HCT116 (cell line): ENCODE measurements at regions not wholly inside any gene's neighbourhood (a gene's known extent, or its start where the extent isn't known, plus 50 kb on each side); places are given as distances from the start of the nearest gene placed in this dataset.

Source experiments
- ATAC-seq: fragments of 200-7000 bp; cut with Tn5 transposase; 2 replicates; pipeline ENCODE4 v1.9.1; 2020; ENCODE audit warnings: mild to moderate bottlenecking, moderate library complexity
- BruUV-seq: library from RNA; stranded (reverse); fragments of 400-500 nt; replicated peaks from 2 replicates; lab custom pipeline; 2021; lab: Mats Ljungman, UMichigan
- CTCF ChIA-PET: fragments of 300-600 bp; sonication (Branson Sonifier 250); formaldehyde crosslinking; loops from one replicate; lab custom pipeline; 2021; ENCODE audit warnings: antibody characterized with exemption; lab: Charles Lee
- POLR2A ChIA-PET: fragments of 300-600, 350-600 bp; sonication (Branson Sonifier 250); formaldehyde crosslinking; loops from one replicate; lab custom pipeline; 2021; ENCODE audit warnings: antibody characterized with exemption; lab: Charles Lee
- RAD21 ChIA-PET, 2 experiments: fragments of 300-600 bp; sonication (Branson Sonifier 250); formaldehyde crosslinking; loops; one replicate each; lab custom pipeline; 2023; ENCODE audit warnings: low total read pairs in 2 of 2; ENCODE audit not compliant: uncharacterized antibody in 2 of 2, unreplicated experiment in 2 of 2, low non-redundant PET in 1 of 2; lab: Charles Lee
- DNase-seq: peaks from one replicate; pipeline ENCODE4 v3.0.0-alpha.2; 2010; ENCODE audit warnings: low read depth, low spot score
- H2AFZ ChIP-seq: fragments of 200-600 bp; shearing (Covaris generic), sonication (generic); 2 replicates; pipeline ENCODE4 v1.6.1; 2017; ENCODE audit warnings: low read depth, mixed run types, mixed read lengths, antibody characterized with exemption, low read length; ENCODE audit not compliant: poor library complexity, severe bottlenecking
- H3K27ac ChIP-seq: 2 replicates; pipeline ENCODE4 v1.5.1; 2012; ENCODE audit warnings: low read depth, low read length
- H3K27me3 ChIP-seq: fragments of 200-600 bp; sonication (generic); 2 replicates; pipeline ENCODE4 v1.6.1; 2016; ENCODE audit warnings: mixed run types, low read length, mixed read lengths; ENCODE audit not compliant: insufficient read depth
- H3K36me3 ChIP-seq, 2 experiments: fragments of 200-500 bp in 1 of 2; fragments of 200-600 bp in 1 of 2; sonication (Bioruptor generic) in 1 of 2; sonication (generic) in 1 of 2; 2 replicates each; pipeline versions ENCODE4 v1.5.1 to v1.6.1; 2014 to 2016; ENCODE audit warnings: low read length in 2 of 2, inconsistent platforms in 1 of 2, mixed read lengths in 1 of 2, mixed run types in 1 of 2; ENCODE audit not compliant: insufficient read depth in 2 of 2, control insufficient read depth in 1 of 2
- H3K4me1 ChIP-seq, 2 experiments: fragments of 200-600 bp in 1 of 2; sonication (generic) in 1 of 2; 2 replicates each; pipeline versions ENCODE4 v1.5.1 to v1.6.1; 2012 to 2017; ENCODE audit warnings: low read length in 2 of 2, inconsistent platforms in 1 of 2, mild to moderate bottlenecking in 1 of 2, mixed read lengths in 1 of 2, mixed run types in 1 of 2, moderate library complexity in 1 of 2; ENCODE audit not compliant: insufficient read depth in 2 of 2, control insufficient read depth in 1 of 2
- H3K4me2 ChIP-seq: fragments of 200-600 bp; sonication (generic); 2 replicates; pipeline ENCODE4 v1.6.1; 2017; ENCODE audit warnings: mixed run types, low read length, mixed read lengths
- H3K4me3 ChIP-seq, 2 experiments: fragments of 200-600 bp in 1 of 2; sonication (generic) in 1 of 2; replicated peaks in 1 of 2; 2 replicates each; pipeline ENCODE4 v1.5.1; 2011 to 2016; ENCODE audit warnings: low read length in 2 of 2, control low read depth in 1 of 2, low read depth in 1 of 2, mild to moderate bottlenecking in 1 of 2, mixed read lengths in 1 of 2, mixed run types in 1 of 2
- H3K79me2 ChIP-seq: fragments of 200-600 bp; sonication (generic); 2 replicates; pipeline ENCODE4 v1.6.1; 2017; ENCODE audit warnings: mild to moderate bottlenecking, mixed run types, low read length, moderate library complexity, mixed read lengths; ENCODE audit not compliant: insufficient read depth
- H3K9ac ChIP-seq: fragments of 200-600 bp; sonication (generic); 2 replicates; pipeline ENCODE4 v1.6.1; 2016; ENCODE audit warnings: low read length, mixed read lengths
- H3K9me2 ChIP-seq: fragments of 200-600 bp; sonication (generic), shearing (Covaris generic); 2 replicates; pipeline ENCODE4 v1.6.1; 2017; ENCODE audit warnings: mixed run types, mild to moderate bottlenecking, moderate library complexity; ENCODE audit not compliant: insufficient read depth
- H3K9me3 ChIP-seq, 2 experiments: fragments of 200-500 bp in 1 of 2; fragments of 200-600 bp in 1 of 2; sonication (Bioruptor generic) in 1 of 2; sonication (generic) in 1 of 2; 2 replicates each; pipeline ENCODE4 v1.6.1; 2014 to 2017; ENCODE audit warnings: low read length in 2 of 2, mixed read lengths in 2 of 2, inconsistent platforms in 1 of 2, low read depth in 1 of 2, mild to moderate bottlenecking in 1 of 2, mixed run types in 1 of 2, moderate library complexity in 1 of 2; ENCODE audit not compliant: control insufficient read depth in 1 of 2, insufficient read depth in 1 of 2
- H4K20me1 ChIP-seq: fragments of 200-600 bp; sonication (generic), shearing (Covaris generic); 2 replicates; pipeline ENCODE4 v1.6.1; 2017; ENCODE audit warnings: mixed run types, mild to moderate bottlenecking, moderate library complexity; ENCODE audit not compliant: insufficient read depth
- ATF3 ChIP-seq: IDR thresholded peaks from 2 replicates; pipeline ENCODE4 v1.6.1; 2012
- CBX3 ChIP-seq: IDR thresholded peaks from 2 replicates; pipeline ENCODE4 v1.6.1; 2012; ENCODE audit warnings: low read depth
- CEBPB ChIP-seq: IDR thresholded peaks from 2 replicates; pipeline ENCODE4 v1.6.1; 2012; ENCODE audit warnings: low read depth
- CTCF ChIP-seq, 3 experiments: fragments of 200-600 bp in 1 of 3; sonication (generic) in 1 of 3; IDR thresholded peaks in 2 of 3; conservative IDR thresholded peaks in 1 of 3; 2 replicates each; pipeline ENCODE4 v1.5.1; 2012 to 2017; ENCODE audit warnings: low read depth in 2 of 3, low read length in 2 of 3, antibody characterized with exemption in 1 of 3, borderline replicate concordance in 1 of 3, control low read depth in 1 of 3, mild to moderate bottlenecking in 1 of 3, mixed read lengths in 1 of 3, mixed run types in 1 of 3, moderate library complexity in 1 of 3; ENCODE audit not compliant: insufficient read depth in 1 of 3
- EGR1 ChIP-seq: IDR thresholded peaks from 2 replicates; pipeline ENCODE4 v1.6.1; 2012; ENCODE audit warnings: low read depth
- ELF1 ChIP-seq: IDR thresholded peaks from 2 replicates; pipeline ENCODE4 v1.6.1; 2012; ENCODE audit warnings: low read depth, borderline replicate concordance
- EZH2 ChIP-seq: fragments of 200-600 bp; sonication (generic); IDR thresholded peaks from 2 replicates; pipeline ENCODE4 v1.6.1; 2017; ENCODE audit warnings: antibody characterized with exemption, mixed run types
- EZH2phosphoT487 ChIP-seq: fragments of 200-600 bp; IDR thresholded peaks from 2 replicates; pipeline ENCODE4 v1.6.1; 2018; ENCODE audit warnings: antibody characterized with exemption, borderline replicate concordance
- FOSL1 ChIP-seq: IDR thresholded peaks from 2 replicates; pipeline ENCODE4 v1.6.1; 2012; ENCODE audit warnings: low read depth
- JUND ChIP-seq: IDR thresholded peaks from 2 replicates; pipeline ENCODE4 v1.6.1; 2012
- POLR2A ChIP-seq: IDR thresholded peaks from 2 replicates; pipeline ENCODE4 v1.7.0; 2011; ENCODE audit warnings: borderline replicate concordance; ENCODE audit not compliant: insufficient read depth, insufficient read length; ENCODE audit errors: extremely low read depth
- POLR2AphosphoS5 ChIP-seq: IDR thresholded peaks from 2 replicates; pipeline ENCODE4 v1.6.1; 2011; ENCODE audit warnings: mild to moderate bottlenecking, low read depth, low read length, moderate library complexity
- RAD21 ChIP-seq: IDR thresholded peaks from 2 replicates; pipeline ENCODE4 v1.6.1; 2012; ENCODE audit warnings: low read depth, mild to moderate bottlenecking
- SP1 ChIP-seq: IDR thresholded peaks from 2 replicates; pipeline ENCODE4 v1.6.1; 2012; ENCODE audit warnings: low read depth
- TCF7L2 ChIP-seq: IDR thresholded peaks from 2 replicates; pipeline ENCODE4 v1.7.0; 2011; ENCODE audit warnings: borderline replicate concordance, inconsistent platforms; ENCODE audit not compliant: insufficient read depth, insufficient read length; ENCODE audit errors: extremely low read depth
- ZBTB33 ChIP-seq: IDR thresholded peaks from 2 replicates; pipeline ENCODE4 v1.6.1; 2011; ENCODE audit warnings: mild to moderate bottlenecking, low read length, moderate library complexity; ENCODE audit not compliant: insufficient replicate concordance; ENCODE audit errors: extremely low read depth
- ZFX ChIP-seq: fragments of 450-650 bp; IDR thresholded peaks from 2 replicates; pipeline ENCODE4 v1.6.1; 2017
- intact Hi-C: fragments of 100-400 bp; cut with micrococcal nuclease; formaldehyde crosslinking; loops from 2 replicates; pipeline ENCODE4 v1.10.0; 2022

- no peaks in the 10 kb centered on the region for H3K4me1 ChIP-seq
- H3K9ac ChIP-seq, result no peak overlapping the region
- ATAC-seq, result no peak
- no TSS peak for BruUV-seq
- no peak for DNase-seq
- H3K4me2 ChIP-seq, result no peak overlapping the region
- peaks cover 4 to 19% of the 10 kb centered on the region in 2 experiments; a peak in 3 of 4 replicates for H3K9me3 ChIP-seq
- TF ChIP-seq ATF3, result no peak
- TF ChIP-seq RAD21, result no peak
- TF ChIP-seq POLR2AphosphoS5, result no peak
- no peak for TF ChIP-seq CEBPB
- no peak for TF ChIP-seq ELF1
- no peak for TF ChIP-seq SP1
- no peak for TF ChIP-seq TCF7L2
- no peak for TF ChIP-seq POLR2A
- TF ChIP-seq CBX3, result no peak
- TF ChIP-seq CTCF (IDR thresholded peaks at IDR 0.05 in 2 of 3, conservative IDR thresholded peaks at IDR 0.05 in 1 of 3; ENCODE audit: borderline replicate concordance in 1 of 3, insufficient read depth in 1 of 3, low read depth in 2 of 3, low read length in 2 of 3), result no peak
- no peak for TF ChIP-seq JUND
- TF ChIP-seq ZBTB33, result no peak
- TF ChIP-seq EGR1, result no peak
- no peak for TF ChIP-seq EZH2phosphoT487
- TF ChIP-seq FOSL1, result no peak
- TF ChIP-seq ZFX, result no peak
- TF ChIP-seq EZH2, result no peak
- H3K27ac ChIP-seq, result no peak overlapping the region
- H3K79me2 ChIP-seq, result no peaks in the 10 kb centered on the region
- intact Hi-C loops, result no loop called here
- no peak overlapping the region for H3K4me3 ChIP-seq
- no peaks in the 10 kb centered on the region for H3K36me3 ChIP-seq
- no peak overlapping the region for H2AFZ ChIP-seq
- no peaks in the 10 kb centered on the region for H4K20me1 ChIP-seq
- CTCF ChIA-PET, result no interaction called here
- RAD21 ChIA-PET, result no interaction called here
- POLR2A ChIA-PET, result no interaction called here
- no peaks in the 10 kb centered on the region for H3K9me2 ChIP-seq
- H3K27me3 ChIP-seq, result no peaks in the 10 kb centered on the region
Observed at GRCh38 chr4:63315651-63316050, 1093.6 kb downstream of the TECRL start.
